ENCODE measurements at regions not wholly inside any gene's neighbourhood (a gene's known extent, or its start where the extent isn't known, plus 50 kb on each side); places are given as distances from the start of the nearest gene placed in this dataset.
"Not testable (repeated sequence)": the region's sequence is repeated elsewhere in the genome, so short reads cannot be mapped to it uniquely, and the experiment has no call there.

- DNase-seq: no peak
These were observed 175.6 kb upstream of the MYLIP start for GRCh38 chr6:15953152-15953880.

GRCh38 chr6:15952231-15953151 lies 176.4 kb upstream of the MYLIP start:
- DNase-seq: no peak

- no peak for DNase-seq
These were observed 177.8 kb upstream of the MYLIP start for GRCh38 chr6:15950962-15951569.

GRCh38 chr6:15949982-15950381 lies 178.9 kb upstream of the MYLIP start:
- no peak for DNase-seq

- peak; percentile 74 for DNase-seq
These were observed 179.7 kb upstream of the MYLIP start for GRCh38 chr6:15948930-15949900.

GRCh38 chr6:15947923-15948322 lies 181.0 kb upstream of the MYLIP start:
- DNase-seq: no peak

GRCh38 chr6:15947436-15947835 lies 181.4 kb upstream of the MYLIP start:
- DNase-seq: no peak

- no peak for DNase-seq
These were observed 182.0 kb upstream of the MYLIP start for GRCh38 chr6:15946701-15947385.

- no peak for DNase-seq
These were observed 183.2 kb upstream of the MYLIP start for GRCh38 chr6:15945593-15946159.

GRCh38 chr6:15943423-15943822 lies 185.5 kb upstream of the MYLIP start:
- DNase-seq: no peak

- DNase-seq: no peak
These were observed 187.7 kb upstream of the MYLIP start for GRCh38 chr6:15941168-15941567.

- no peak for DNase-seq
These were observed 190.8 kb upstream of the MYLIP start for GRCh38 chr6:15938107-15938506.

GRCh38 chr6:15937602-15938001 lies 191.3 kb upstream of the MYLIP start:
- no peak for DNase-seq

GRCh38 chr6:15936503-15936902 lies 192.4 kb upstream of the MYLIP start:
- no peak for DNase-seq

GRCh38 chr6:15935661-15936060 lies 193.2 kb upstream of the MYLIP start:
- no peak for DNase-seq

- DNase-seq: not testable (repeated sequence)
These were observed 197.2 kb upstream of the MYLIP start for GRCh38 chr6:15931697-15932096.

GRCh38 chr6:15930207-15930606 lies 198.7 kb upstream of the MYLIP start:
- DNase-seq: no peak

- DNase-seq: no peak
These were observed 199.2 kb upstream of the MYLIP start for GRCh38 chr6:15929685-15930084.

GRCh38 chr6:15927531-15928225 lies 201.2 kb upstream of the MYLIP start:
- no peak for DNase-seq

GRCh38 chr6:15926256-15926655 lies 202.6 kb upstream of the MYLIP start:
- DNase-seq: no peak

GRCh38 chr6:15924893-15925292 lies 204.0 kb upstream of the MYLIP start:
- no peak for DNase-seq

All from NCI-H345 (cell line).